ENCODE measurements at regions not wholly inside any gene's neighbourhood (a gene's known extent, or its start where the extent isn't known, plus 50 kb on each side); places are given as distances from the start of the nearest gene placed in this dataset.
"Not testable (repeated sequence)": the region's sequence is repeated elsewhere in the genome, so short reads cannot be mapped to it uniquely, and the experiment has no call there.

DNA sequence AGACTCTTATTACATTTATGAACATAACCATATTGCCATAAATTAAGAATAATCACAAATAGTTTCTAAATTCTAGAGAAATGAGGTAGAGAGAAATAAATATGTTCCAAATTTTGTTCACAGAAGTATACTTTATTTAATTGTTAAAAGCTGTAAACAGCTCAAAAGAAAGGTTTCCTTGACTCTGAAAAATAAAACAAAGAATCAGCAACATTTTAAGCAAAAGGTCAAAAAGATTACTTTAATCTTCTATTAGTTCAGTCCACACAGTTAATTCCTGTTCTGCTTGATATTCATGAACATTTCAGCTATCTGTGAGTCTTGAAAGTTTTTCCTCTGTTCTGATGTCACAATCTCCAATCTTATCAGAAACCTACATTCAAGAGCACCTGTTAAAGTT, 197.9 kb downstream of the GJA1 start:
- CTCF ChIA-PET, result no interaction called here
- no peak overlapping the region for H3K4me3 ChIP-seq (ENCODE audit: low read depth, low read length)
- POLR2A ChIA-PET, result no interaction called here
- H3K27me3 ChIP-seq (ENCODE audit: control insufficient read depth, insufficient read depth, low read length), result no peaks in the 10 kb centered on the region
- H3K27ac ChIP-seq (ENCODE audit: low read depth, low read length), result no peak overlapping the region
- DNase-seq (ENCODE audit: low read depth, low spot score), result no peak
- TF ChIP-seq, protein P1, sequence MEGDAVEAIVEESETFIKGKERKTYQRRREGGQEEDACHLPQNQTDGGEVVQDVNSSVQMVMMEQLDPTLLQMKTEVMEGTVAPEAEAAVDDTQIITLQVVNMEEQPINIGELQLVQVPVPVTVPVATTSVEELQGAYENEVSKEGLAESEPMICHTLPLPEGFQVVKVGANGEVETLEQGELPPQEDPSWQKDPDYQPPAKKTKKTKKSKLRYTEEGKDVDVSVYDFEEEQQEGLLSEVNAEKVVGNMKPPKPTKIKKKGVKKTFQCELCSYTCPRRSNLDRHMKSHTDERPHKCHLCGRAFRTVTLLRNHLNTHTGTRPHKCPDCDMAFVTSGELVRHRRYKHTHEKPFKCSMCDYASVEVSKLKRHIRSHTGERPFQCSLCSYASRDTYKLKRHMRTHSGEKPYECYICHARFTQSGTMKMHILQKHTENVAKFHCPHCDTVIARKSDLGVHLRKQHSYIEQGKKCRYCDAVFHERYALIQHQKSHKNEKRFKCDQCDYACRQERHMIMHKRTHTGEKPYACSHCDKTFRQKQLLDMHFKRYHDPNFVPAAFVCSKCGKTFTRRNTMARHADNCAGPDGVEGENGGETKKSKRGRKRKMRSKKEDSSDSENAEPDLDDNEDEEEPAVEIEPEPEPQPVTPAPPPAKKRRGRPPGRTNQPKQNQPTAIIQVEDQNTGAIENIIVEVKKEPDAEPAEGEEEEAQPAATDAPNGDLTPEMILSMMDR (IDR thresholded peaks at IDR 0.05; ENCODE audit: low read depth, low read length), result no peak
- peaks cover 14% of the 10 kb centered on the region; the same call in 1 of the 2 replicates for H3K9me3 ChIP-seq (ENCODE audit: control insufficient read depth, insufficient read depth, low read length)

DNA sequence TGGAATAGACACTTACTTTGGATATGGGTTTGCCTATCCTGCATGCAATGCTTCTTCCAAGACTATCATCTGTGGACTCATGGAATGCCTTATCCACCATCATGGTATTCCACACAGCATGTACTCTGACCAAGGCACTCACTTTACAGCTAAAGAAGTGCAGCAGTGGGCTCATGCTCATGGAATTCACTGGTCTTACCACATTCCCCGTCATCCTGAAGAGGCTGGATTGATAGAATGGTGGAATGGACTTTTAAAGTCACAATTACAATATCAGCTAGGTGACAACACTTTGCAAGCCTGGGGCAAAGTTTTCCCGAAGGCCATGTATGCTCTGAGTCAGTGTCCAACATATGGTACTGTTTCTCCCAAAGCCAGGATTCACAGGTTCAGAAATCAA, 199.1 kb downstream of the GJA1 start:
- H3K9me3 ChIP-seq (ENCODE audit: control insufficient read depth, insufficient read depth, low read length), result peaks cover 14% of the 10 kb centered on the region; the same call in 1 of the 2 replicates
- CTCF ChIA-PET; H3K4me3 ChIP-seq (ENCODE audit: low read depth, low read length); DNase-seq (ENCODE audit: low read depth, low spot score); H3K27ac ChIP-seq (ENCODE audit: low read depth, low read length); POLR2A ChIA-PET; H3K27me3 ChIP-seq (ENCODE audit: control insufficient read depth, insufficient read depth, low read length): not testable (repeated sequence)

DNA sequence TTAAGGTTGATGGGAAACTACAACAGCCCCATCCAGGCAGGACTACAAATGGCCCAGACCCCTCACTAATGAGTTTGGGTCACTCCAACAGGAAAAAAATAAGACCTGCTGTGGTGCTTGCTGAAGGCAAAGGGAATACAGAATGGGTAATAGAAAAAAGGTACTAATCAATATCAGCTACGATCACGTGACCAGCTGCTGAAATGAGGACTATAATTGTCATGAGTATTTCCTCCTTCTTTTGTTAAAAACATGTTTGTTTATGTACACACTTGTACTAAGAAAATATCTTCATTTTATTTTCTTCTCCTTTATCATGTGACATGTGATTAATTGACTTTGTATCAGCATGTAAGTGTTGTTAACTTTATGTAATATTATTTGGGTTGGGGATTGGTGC, 199.9 kb downstream of the GJA1 start:
- Histone ChIP-seq H3K27ac (ENCODE audit: low read depth, low read length) (no peak overlapping the region), H3K27me3 (ENCODE audit: control insufficient read depth, insufficient read depth, low read length) (no peaks in the 10 kb centered on the region), H3K4me3 (ENCODE audit: low read depth, low read length) (no peak overlapping the region), H3K9me3 (ENCODE audit: control insufficient read depth, insufficient read depth, low read length) (peaks cover 14% of the 10 kb centered on the region; the same call in 1 of the 2 replicates)
- TF ChIP-seq, protein P1 (IDR thresholded peaks at IDR 0.05; ENCODE audit: low read depth, low read length), result no peak
- POLR2A ChIA-PET, result no interaction called here
- no peak for DNase-seq (ENCODE audit: low read depth, low spot score)
- CTCF ChIA-PET, result interaction anchor here (0.5 kb wide), 1 partner anchor 43 kb away, joined by 5 read pairs; no protein-coding TSS in a partner anchor

GRCh38 chr6:121636217-121636616, 200.8 kb downstream of the GJA1 start:
- POLR2A ChIA-PET; H3K4me3 ChIP-seq (ENCODE audit: low read depth, low read length); DNase-seq (ENCODE audit: low read depth, low spot score); H3K27ac ChIP-seq (ENCODE audit: low read depth, low read length); H3K27me3 ChIP-seq (ENCODE audit: control insufficient read depth, insufficient read depth, low read length): not testable (repeated sequence)
- peaks cover 14% of the 10 kb centered on the region; the same call in 1 of the 2 replicates for H3K9me3 ChIP-seq (ENCODE audit: control insufficient read depth, insufficient read depth, low read length)
- CTCF ChIA-PET, result interaction anchor here (0.5 kb wide), 1 partner anchor 44 kb away, joined by 5 read pairs; no protein-coding TSS in a partner anchor

- ChIA-PET POLR2A (no interaction called here), CTCF (no interaction called here)
- no peaks in the 10 kb centered on the region for H3K27me3 ChIP-seq (ENCODE audit: control insufficient read depth, insufficient read depth, low read length)
- TF ChIP-seq, protein P1 (IDR thresholded peaks at IDR 0.05; ENCODE audit: low read depth, low read length), result no peak
- no peak for DNase-seq (ENCODE audit: low read depth, low spot score)
- H3K4me3 ChIP-seq (ENCODE audit: low read depth, low read length), result no peak overlapping the region
- H3K27ac ChIP-seq (ENCODE audit: low read depth, low read length), result no peak overlapping the region
- H3K9me3 ChIP-seq (ENCODE audit: control insufficient read depth, insufficient read depth, low read length), result peaks cover 14% of the 10 kb centered on the region; the same call in 1 of the 2 replicates
Measured at GRCh38 chr6:121639021-121639420, 203.6 kb downstream of the GJA1 start.

DNA sequence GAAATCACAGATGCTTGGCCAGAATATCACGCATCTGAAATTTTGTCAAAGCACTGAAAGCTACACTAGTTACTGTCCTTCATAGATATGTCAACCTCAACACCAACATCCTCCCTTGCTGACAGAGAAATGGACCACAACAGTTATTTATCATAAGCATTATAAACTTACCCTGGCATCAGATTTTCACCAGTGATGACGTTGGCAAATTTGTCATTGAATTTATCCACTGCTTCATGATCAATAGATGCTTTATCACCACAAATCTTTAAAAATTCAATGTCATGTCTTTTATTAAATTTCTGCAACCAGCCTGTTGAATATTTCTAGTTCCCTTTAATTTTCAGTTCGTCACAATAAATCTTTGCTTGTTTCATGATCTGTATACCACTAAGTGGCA, 205.7 kb downstream of the GJA1 start:
- H3K27me3 ChIP-seq (ENCODE audit: control insufficient read depth, insufficient read depth, low read length), result no peaks in the 10 kb centered on the region
- ChIA-PET CTCF (no interaction called here), POLR2A (no interaction called here)
- peaks cover 10% of the 10 kb centered on the region; the same call in 1 of the 2 replicates for H3K9me3 ChIP-seq (ENCODE audit: control insufficient read depth, insufficient read depth, low read length)
- H3K27ac ChIP-seq (ENCODE audit: low read depth, low read length), result no peak overlapping the region
- H3K4me3 ChIP-seq (ENCODE audit: low read depth, low read length), result no peak overlapping the region
- TF ChIP-seq, protein P1 (IDR thresholded peaks at IDR 0.05; ENCODE audit: low read depth, low read length), result no peak
- DNase-seq (ENCODE audit: low read depth, low spot score), result no peak

Measured in AG04450 (cell line).